DND-41 (cell line): ENCODE measurements at regions not wholly inside any gene's neighbourhood (a gene's known extent, or its start where the extent isn't known, plus 50 kb on each side); places are given as distances from the start of the nearest gene placed in this dataset.

Experiments used
- CTCF ChIP-seq: IDR thresholded peaks from 2 replicates; pipeline ENCODE4 v1.5.1; 2012; ENCODE audit warnings: borderline replicate concordance, low read length, moderate library complexity, mild to moderate bottlenecking; ENCODE audit not compliant: poor library complexity, severe bottlenecking; ENCODE audit errors: extremely low read depth
- EZH2 ChIP-seq: IDR thresholded peaks from 3 replicates; pipeline ENCODE4 v1.6.1; 2012; ENCODE audit warnings: borderline replicate concordance, low read depth, mild to moderate bottlenecking, moderate library complexity, low read length, inconsistent platforms; ENCODE audit not compliant: severe bottlenecking

- TF ChIP-seq CTCF (no peak), EZH2 (no peak)
These were observed 2064.6 kb downstream of the TP53TG3F start for GRCh38 chr16:35523991-35524390.
